DND-41 (cell line): ENCODE measurements at regions not wholly inside any gene's neighbourhood (a gene's known extent, or its start where the extent isn't known, plus 50 kb on each side); places are given as distances from the start of the nearest gene placed in this dataset.

ENCODE experiments used
- EZH2 ChIP-seq: IDR thresholded peaks from 3 replicates; pipeline ENCODE4 v1.6.1; 2012; ENCODE audit warnings: borderline replicate concordance, low read depth, mild to moderate bottlenecking, moderate library complexity, low read length, inconsistent platforms; ENCODE audit not compliant: severe bottlenecking
- TF ChIP-seq, protein P1 (sequence below): IDR thresholded peaks from 2 replicates; pipeline ENCODE4 v1.5.1; 2012; ENCODE audit warnings: borderline replicate concordance, low read length, moderate library complexity, mild to moderate bottlenecking; ENCODE audit not compliant: poor library complexity, severe bottlenecking; ENCODE audit errors: extremely low read depth

GRCh38 chr4:9685692-9686091 is 95.7 kb upstream of the DRD5 start:
- TF ChIP-seq, protein P1, sequence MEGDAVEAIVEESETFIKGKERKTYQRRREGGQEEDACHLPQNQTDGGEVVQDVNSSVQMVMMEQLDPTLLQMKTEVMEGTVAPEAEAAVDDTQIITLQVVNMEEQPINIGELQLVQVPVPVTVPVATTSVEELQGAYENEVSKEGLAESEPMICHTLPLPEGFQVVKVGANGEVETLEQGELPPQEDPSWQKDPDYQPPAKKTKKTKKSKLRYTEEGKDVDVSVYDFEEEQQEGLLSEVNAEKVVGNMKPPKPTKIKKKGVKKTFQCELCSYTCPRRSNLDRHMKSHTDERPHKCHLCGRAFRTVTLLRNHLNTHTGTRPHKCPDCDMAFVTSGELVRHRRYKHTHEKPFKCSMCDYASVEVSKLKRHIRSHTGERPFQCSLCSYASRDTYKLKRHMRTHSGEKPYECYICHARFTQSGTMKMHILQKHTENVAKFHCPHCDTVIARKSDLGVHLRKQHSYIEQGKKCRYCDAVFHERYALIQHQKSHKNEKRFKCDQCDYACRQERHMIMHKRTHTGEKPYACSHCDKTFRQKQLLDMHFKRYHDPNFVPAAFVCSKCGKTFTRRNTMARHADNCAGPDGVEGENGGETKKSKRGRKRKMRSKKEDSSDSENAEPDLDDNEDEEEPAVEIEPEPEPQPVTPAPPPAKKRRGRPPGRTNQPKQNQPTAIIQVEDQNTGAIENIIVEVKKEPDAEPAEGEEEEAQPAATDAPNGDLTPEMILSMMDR = no peak
- no peak for TF ChIP-seq EZH2
